OCI-LY7 (cell line): ENCODE measurements at regions not wholly inside any gene's neighbourhood (a gene's known extent, or its start where the extent isn't known, plus 50 kb on each side); places are given as distances from the start of the nearest gene placed in this dataset.

Experiments used
- BruUV-seq: library from RNA; stranded (reverse); fragments of 400-500 nt; replicated peaks from 2 replicates; lab custom pipeline; 2021; lab: Mats Ljungman, UMichigan
- CTCF ChIA-PET: fragments of 300-600 bp; sonication (Branson Sonifier 250); formaldehyde crosslinking; loops from one replicate; lab custom pipeline; 2022; ENCODE audit warnings: antibody characterized with exemption; ENCODE audit not compliant: unreplicated experiment; lab: Charles Lee
- POLR2A ChIA-PET: fragments of 300-600 bp; sonication (Branson Sonifier 250); formaldehyde crosslinking; loops from one replicate; lab custom pipeline; 2022; ENCODE audit warnings: antibody characterized with exemption; lab: Charles Lee
- DNase-seq: peaks from one replicate; pipeline ENCODE4 v3.0.0-alpha.2; 2015; ENCODE audit warnings: low spot score
- H2AFZ ChIP-seq: fragments of 200-600 bp; sonication (generic), shearing (Covaris generic); 2 replicates; pipeline ENCODE4 v1.6.1; 2014; ENCODE audit warnings: mild to moderate bottlenecking, antibody characterized with exemption, low read length, moderate library complexity
- H3K27ac ChIP-seq: fragments of 200-600 bp; sonication (generic); 2 replicates; pipeline ENCODE4 v1.5.1; 2014; ENCODE audit warnings: mixed run types, low read depth, mild to moderate bottlenecking, moderate library complexity, low read length, inconsistent platforms; ENCODE audit not compliant: poor library complexity, severe bottlenecking
- H3K36me3 ChIP-seq: fragments of 200-600 bp; sonication (generic); 2 replicates; pipeline ENCODE4 v1.6.1; 2014; ENCODE audit warnings: mild to moderate bottlenecking, antibody characterized with exemption, low read length, moderate library complexity, mixed read lengths; ENCODE audit not compliant: insufficient read depth
- H3K4me1 ChIP-seq: fragments of 200-600 bp; sonication (generic); 2 replicates; pipeline ENCODE4 v1.5.1; 2014; ENCODE audit warnings: mild to moderate bottlenecking, low read length; ENCODE audit not compliant: insufficient read depth, poor library complexity, severe bottlenecking
- H3K4me2 ChIP-seq: fragments of 200-600 bp; sonication (generic); 2 replicates; pipeline ENCODE4 v1.6.1; 2014; ENCODE audit warnings: mild to moderate bottlenecking, low read length
- H3K4me3 ChIP-seq: fragments of 200-600 bp; sonication (generic); 2 replicates; pipeline ENCODE4 v1.5.1; 2014; ENCODE audit warnings: mild to moderate bottlenecking, low read depth, low read length; ENCODE audit not compliant: poor library complexity, severe bottlenecking
- H3K79me2 ChIP-seq: fragments of 200-600 bp; sonication (generic); 2 replicates; pipeline ENCODE4 v1.6.1; 2016; ENCODE audit warnings: low read depth, mild to moderate bottlenecking, low read length, moderate library complexity, mixed read lengths; ENCODE audit not compliant: insufficient read depth
- H3K9me2 ChIP-seq: fragments of 200-600 bp; sonication (generic); 2 replicates; pipeline ENCODE4 v1.6.1; 2016; ENCODE audit warnings: mild to moderate bottlenecking, low read length, mixed read lengths; ENCODE audit not compliant: insufficient read depth
- H3K9me3 ChIP-seq: fragments of 200-600 bp; sonication (generic); 2 replicates; pipeline ENCODE4 v1.6.1; 2014; ENCODE audit warnings: mild to moderate bottlenecking, mixed run types, low read length, mixed read lengths
- H4K20me1 ChIP-seq: fragments of 200-600 bp; sonication (generic); 2 replicates; pipeline ENCODE4 v1.6.1; 2014; ENCODE audit warnings: mild to moderate bottlenecking, antibody characterized with exemption, low read length, moderate library complexity, mixed read lengths; ENCODE audit not compliant: insufficient read depth
- EZH2phosphoT487 ChIP-seq: fragments of 200-600 bp; sonication (generic); IDR thresholded peaks from 2 replicates; pipeline ENCODE4 v1.6.1; 2018; ENCODE audit warnings: low read depth, borderline replicate concordance, mild to moderate bottlenecking, mixed run types, antibody characterized with exemption, low read length, moderate library complexity, mixed read lengths
- intact Hi-C: fragments of 100-400 bp; cut with micrococcal nuclease; formaldehyde crosslinking; loops from one replicate; pipeline ENCODE4 v1.10.0; 2022; ENCODE audit not compliant: unreplicated experiment
- TF ChIP-seq, protein P1 (sequence below): fragments of 200-600 bp; sonication (generic); conservative IDR thresholded peaks from 2 replicates; pipeline ENCODE4 v1.5.1; 2014; ENCODE audit warnings: mild to moderate bottlenecking, antibody characterized with exemption, low read length, moderate library complexity, mixed read lengths

DNA sequence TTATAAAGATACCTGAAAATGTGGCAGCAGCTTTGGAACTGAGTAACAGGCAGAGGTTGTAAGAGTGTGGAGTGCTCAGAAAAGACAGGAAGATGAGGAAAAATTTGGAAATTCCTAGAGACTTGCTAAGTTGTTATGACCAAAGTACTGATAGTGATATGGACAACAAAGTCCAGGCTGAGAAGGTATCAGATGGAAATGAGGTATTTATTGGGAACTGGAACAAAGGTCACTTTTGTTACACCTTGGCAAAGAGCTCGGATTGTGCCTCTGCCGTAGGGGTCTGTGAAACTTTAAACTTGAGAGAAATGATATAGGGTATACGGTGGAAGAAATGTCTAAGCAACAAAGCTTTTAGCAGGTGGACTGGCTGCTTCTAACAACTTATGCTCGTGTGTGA lies 419.9 kb downstream of the PCDH17 start:
- H3K36me3 ChIP-seq, result no peaks in the 10 kb centered on the region
- TF ChIP-seq, protein P1, sequence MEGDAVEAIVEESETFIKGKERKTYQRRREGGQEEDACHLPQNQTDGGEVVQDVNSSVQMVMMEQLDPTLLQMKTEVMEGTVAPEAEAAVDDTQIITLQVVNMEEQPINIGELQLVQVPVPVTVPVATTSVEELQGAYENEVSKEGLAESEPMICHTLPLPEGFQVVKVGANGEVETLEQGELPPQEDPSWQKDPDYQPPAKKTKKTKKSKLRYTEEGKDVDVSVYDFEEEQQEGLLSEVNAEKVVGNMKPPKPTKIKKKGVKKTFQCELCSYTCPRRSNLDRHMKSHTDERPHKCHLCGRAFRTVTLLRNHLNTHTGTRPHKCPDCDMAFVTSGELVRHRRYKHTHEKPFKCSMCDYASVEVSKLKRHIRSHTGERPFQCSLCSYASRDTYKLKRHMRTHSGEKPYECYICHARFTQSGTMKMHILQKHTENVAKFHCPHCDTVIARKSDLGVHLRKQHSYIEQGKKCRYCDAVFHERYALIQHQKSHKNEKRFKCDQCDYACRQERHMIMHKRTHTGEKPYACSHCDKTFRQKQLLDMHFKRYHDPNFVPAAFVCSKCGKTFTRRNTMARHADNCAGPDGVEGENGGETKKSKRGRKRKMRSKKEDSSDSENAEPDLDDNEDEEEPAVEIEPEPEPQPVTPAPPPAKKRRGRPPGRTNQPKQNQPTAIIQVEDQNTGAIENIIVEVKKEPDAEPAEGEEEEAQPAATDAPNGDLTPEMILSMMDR, result no peak
- no peak for TF ChIP-seq EZH2phosphoT487
- H3K4me1 ChIP-seq, result no peaks in the 10 kb centered on the region
- intact Hi-C loops, result no loop called here
- DNase-seq, result no peak
- BruUV-seq, result no TSS peak
- no peaks in the 10 kb centered on the region for H3K9me2 ChIP-seq
- H3K4me3 ChIP-seq, result no peak overlapping the region
- no peak overlapping the region for H2AFZ ChIP-seq
- no peak overlapping the region for H3K4me2 ChIP-seq
- H3K27ac ChIP-seq, result no peak overlapping the region
- no peaks in the 10 kb centered on the region for H3K79me2 ChIP-seq
- no peaks in the 10 kb centered on the region for H3K9me3 ChIP-seq
- ChIA-PET CTCF (no interaction called here), POLR2A (interaction anchor here (0.7 kb wide), 1 partner anchor 479 kb away, joined by 3 read pairs; no protein-coding TSS in a partner anchor)
- no peaks in the 10 kb centered on the region for H4K20me1 ChIP-seq

- H3K9me2 ChIP-seq, result no peaks in the 10 kb centered on the region
- CTCF ChIA-PET, result no interaction called here
- H2AFZ ChIP-seq, result no peak overlapping the region
- DNase-seq, result no peak
- no peaks in the 10 kb centered on the region for H3K36me3 ChIP-seq
- no peak overlapping the region for H3K4me2 ChIP-seq
- intact Hi-C loops, result no loop called here
- no peak overlapping the region for H3K4me3 ChIP-seq
- BruUV-seq, result no TSS peak
- H3K4me1 ChIP-seq, result no peaks in the 10 kb centered on the region
- H4K20me1 ChIP-seq, result no peaks in the 10 kb centered on the region
- no peak overlapping the region for H3K27ac ChIP-seq
- H3K9me3 ChIP-seq, result no peaks in the 10 kb centered on the region
- POLR2A ChIA-PET, result interaction anchor here (0.7 kb wide), 1 partner anchor 480 kb away, joined by 3 read pairs; no protein-coding TSS in a partner anchor
- no peak for TF ChIP-seq EZH2phosphoT487
- TF ChIP-seq, protein P1, result no peak
- H3K79me2 ChIP-seq, result no peaks in the 10 kb centered on the region
Measured at GRCh38 chr13:58051807-58052375, 420.3 kb downstream of the PCDH17 start.

- Histone ChIP-seq H3K4me3 (no peak overlapping the region), H3K9me2 (no peaks in the 10 kb centered on the region), H3K36me3 (no peaks in the 10 kb centered on the region), H3K27ac (no peak overlapping the region), H3K4me2 (no peak overlapping the region), H4K20me1 (no peaks in the 10 kb centered on the region), H3K4me1 (no peaks in the 10 kb centered on the region), H3K79me2 (no peaks in the 10 kb centered on the region), H3K9me3 (no peaks in the 10 kb centered on the region), H2AFZ (no peak overlapping the region)
- DNase-seq, result no peak
- TF ChIP-seq, protein P1, result no peak
- TF ChIP-seq EZH2phosphoT487, result no peak
- ChIA-PET CTCF (no interaction called here), POLR2A (no interaction called here)
- no TSS peak for BruUV-seq
- intact Hi-C loops, result no loop called here
Measured at GRCh38 chr13:58056426-58056825, 424.9 kb downstream of the PCDH17 start.
